BLaER1 (cell line): ENCODE measurements at regions not wholly inside any gene's neighbourhood (a gene's known extent, or its start where the extent isn't known, plus 50 kb on each side); places are given as distances from the start of the nearest gene placed in this dataset.

ENCODE experiments used
- H3K27ac ChIP-seq: shearing (Covaris generic); formaldehyde crosslinking; 2 replicates; pipeline ENCODE4 v1.8.1; 2022
- H3K27me3 ChIP-seq: shearing (Covaris generic); formaldehyde crosslinking; 2 replicates; pipeline ENCODE4 v1.8.1; 2022
- H3K36me3 ChIP-seq: shearing (Covaris generic); formaldehyde crosslinking; 2 replicates; pipeline ENCODE4 v1.8.1; 2022
- H3K4me1 ChIP-seq: shearing (Covaris generic); formaldehyde crosslinking; 2 replicates; pipeline ENCODE4 v1.8.1; 2022
- H3K4me2 ChIP-seq: shearing (Covaris generic); formaldehyde crosslinking; 2 replicates; pipeline ENCODE4 v1.8.1; 2022
- H3K4me3 ChIP-seq: shearing (Covaris generic); formaldehyde crosslinking; 2 replicates; pipeline ENCODE4 v1.8.1; 2022
- H3K9ac ChIP-seq: shearing (Covaris generic); formaldehyde crosslinking; 2 replicates; pipeline ENCODE4 v1.8.1; 2022
- H3K9me3 ChIP-seq: shearing (Covaris generic); formaldehyde crosslinking; 2 replicates; pipeline ENCODE4 v1.8.1; 2022
- H4K20me1 ChIP-seq: shearing (Covaris generic); formaldehyde crosslinking; 2 replicates; pipeline ENCODE4 v1.8.1; 2022
- Cebpa-rat ChIP-seq: shearing (Covaris generic); IDR thresholded peaks from 2 replicates; pipeline ENCODE4 v1.8.1; 2022

GRCh38 chr4:8775751-8776355, 95.8 kb downstream of the HMX1 start:
- Histone ChIP-seq H4K20me1 (no peaks in the 10 kb centered on the region; the same call in 1 of the 2 replicates), H3K4me3 (no peak overlapping the region), H3K4me2 (no peak overlapping the region), H3K27ac (no peak overlapping the region), H3K27me3 (no peaks in the 10 kb centered on the region), H3K9me3 (no peaks in the 10 kb centered on the region), H3K36me3 (no peaks in the 10 kb centered on the region), H3K9ac (no peak overlapping the region), H3K4me1 (no peaks in the 10 kb centered on the region)
- no peak for TF ChIP-seq Cebpa-rat

GRCh38 chr4:8775121-8775520, 96.5 kb downstream of the HMX1 start:
- Histone ChIP-seq H4K20me1 (no peaks in the 10 kb centered on the region; the same call in 1 of the 2 replicates), H3K27ac (no peak overlapping the region), H3K36me3 (no peaks in the 10 kb centered on the region), H3K27me3 (no peaks in the 10 kb centered on the region), H3K9ac (no peak overlapping the region), H3K4me2 (no peak overlapping the region), H3K4me3 (no peak overlapping the region), H3K4me1 (no peaks in the 10 kb centered on the region), H3K9me3 (no peaks in the 10 kb centered on the region)
- TF ChIP-seq Cebpa-rat = no peak

GRCh38 chr4:8774071-8774470, 97.6 kb downstream of the HMX1 start:
- no peaks in the 10 kb centered on the region for H3K9me3 ChIP-seq
- no peaks in the 10 kb centered on the region for H3K27me3 ChIP-seq
- H3K4me2 ChIP-seq = no peak overlapping the region
- no peak overlapping the region for H3K4me3 ChIP-seq
- H3K4me1 ChIP-seq = no peaks in the 10 kb centered on the region
- no peak overlapping the region for H3K27ac ChIP-seq
- TF ChIP-seq Cebpa-rat = no peak
- H3K9ac ChIP-seq = no peak overlapping the region
- no peaks in the 10 kb centered on the region for H3K36me3 ChIP-seq
- H4K20me1 ChIP-seq = no peaks in the 10 kb centered on the region; the same call in 1 of the 2 replicates

- no peak overlapping the region for H3K4me2 ChIP-seq
- no peak overlapping the region for H3K9ac ChIP-seq
- H3K4me1 ChIP-seq = no peaks in the 10 kb centered on the region
- H3K36me3 ChIP-seq = no peaks in the 10 kb centered on the region
- no peaks in the 10 kb centered on the region for H3K27me3 ChIP-seq
- no peaks in the 10 kb centered on the region for H3K9me3 ChIP-seq
- no peaks in the 10 kb centered on the region; the same call in 1 of the 2 replicates for H4K20me1 ChIP-seq
- no peak overlapping the region for H3K27ac ChIP-seq
- H3K4me3 ChIP-seq = no peak overlapping the region
- TF ChIP-seq Cebpa-rat = no peak
Observed at GRCh38 chr4:8773124-8773931, 98.3 kb downstream of the HMX1 start.

GRCh38 chr4:8772499-8773123, 99.0 kb downstream of the HMX1 start:
- H4K20me1 ChIP-seq = no peaks in the 10 kb centered on the region; the same call in 1 of the 2 replicates
- no peaks in the 10 kb centered on the region for H3K36me3 ChIP-seq
- no peaks in the 10 kb centered on the region for H3K9me3 ChIP-seq
- H3K9ac ChIP-seq = no peak overlapping the region
- no peak overlapping the region for H3K27ac ChIP-seq
- TF ChIP-seq Cebpa-rat = no peak
- H3K27me3 ChIP-seq = no peaks in the 10 kb centered on the region
- no peak overlapping the region for H3K4me2 ChIP-seq
- no peak overlapping the region for H3K4me3 ChIP-seq
- H3K4me1 ChIP-seq = no peaks in the 10 kb centered on the region

GRCh38 chr4:8771666-8772065, 100.0 kb downstream of the HMX1 start:
- Histone ChIP-seq H3K27me3 (no peaks in the 10 kb centered on the region), H3K36me3 (no peaks in the 10 kb centered on the region), H3K4me1 (no peaks in the 10 kb centered on the region), H4K20me1 (no peaks in the 10 kb centered on the region), H3K4me2 (no peak overlapping the region), H3K27ac (no peak overlapping the region), H3K9me3 (no peaks in the 10 kb centered on the region), H3K4me3 (no peak overlapping the region), H3K9ac (no peak overlapping the region)
- TF ChIP-seq Cebpa-rat = no peak

- TF ChIP-seq Cebpa-rat = no peak
- H3K27ac ChIP-seq = no peak overlapping the region
- no peak overlapping the region for H3K9ac ChIP-seq
Observed at GRCh38 chr4:8771258-8771590, 100.4 kb downstream of the HMX1 start.

GRCh38 chr4:8770518-8771257, 101.0 kb downstream of the HMX1 start:
- Histone ChIP-seq H3K4me3 (no peak overlapping the region), H3K27me3 (no peaks in the 10 kb centered on the region), H3K4me1 (peaks cover 7% of the 10 kb centered on the region), H3K9ac (no peak overlapping the region), H3K4me2 (no peak overlapping the region), H3K9me3 (no peaks in the 10 kb centered on the region), H3K36me3 (no peaks in the 10 kb centered on the region), H4K20me1 (no peaks in the 10 kb centered on the region), H3K27ac (no peak overlapping the region)
- TF ChIP-seq Cebpa-rat = no peak

More at GRCh38 chr4:8771258-8771590, 100.4 kb downstream of the HMX1 start:
- H3K36me3 ChIP-seq = no peaks in the 10 kb centered on the region
- H3K4me2 ChIP-seq = no peak overlapping the region
- peaks cover 2% of the 10 kb centered on the region for H3K4me1 ChIP-seq
- H3K9me3 ChIP-seq = no peaks in the 10 kb centered on the region
- no peaks in the 10 kb centered on the region for H3K27me3 ChIP-seq
- no peaks in the 10 kb centered on the region for H4K20me1 ChIP-seq
- no peak overlapping the region for H3K4me3 ChIP-seq

- Histone ChIP-seq H3K27me3 (no peaks in the 10 kb centered on the region), H3K9me3 (no peaks in the 10 kb centered on the region), H4K20me1 (no peaks in the 10 kb centered on the region), H3K4me1 (peaks cover 12% of the 10 kb centered on the region), H3K27ac (no peak overlapping the region), H3K4me3 (no peak overlapping the region), H3K36me3 (no peaks in the 10 kb centered on the region), H3K4me2 (no peak overlapping the region), H3K9ac (no peak overlapping the region)
- no peak for TF ChIP-seq Cebpa-rat
Observed at GRCh38 chr4:8769645-8770517, 101.8 kb downstream of the HMX1 start.
